ENCODE measurements at regions not wholly inside any gene's neighbourhood (a gene's known extent, or its start where the extent isn't known, plus 50 kb on each side); places are given as distances from the start of the nearest gene placed in this dataset.

GRCh38 chr10:4067531-4067930, 282.5 kb upstream of the KLF6 start:
- TF ChIP-seq CTCF (IDR thresholded peaks at IDR 0.05), result no peak
- TF ChIP-seq POLR2A (IDR thresholded peaks at IDR 0.05), result no peak

Measured in thyroid gland (tissue), 4 donors.